MM.1S (cell line): ENCODE measurements at regions not wholly inside any gene's neighbourhood (a gene's known extent, or its start where the extent isn't known, plus 50 kb on each side); places are given as distances from the start of the nearest gene placed in this dataset.
"Not testable (repeated sequence)": the region's sequence is repeated elsewhere in the genome, so short reads cannot be mapped to it uniquely, and the experiment has no call there.

Experiments used
- DNase-seq: peaks from one replicate; pipeline ENCODE4 v3.0.0-alpha.2; 2015
- H2AFZ ChIP-seq: fragments of 300-600 bp; sonication (generic); 2 replicates; pipeline ENCODE4 v1.6.0; 2016; ENCODE audit warnings: antibody characterized with exemption, low read length
- H3F3A ChIP-seq: fragments of 300-600 bp; sonication (generic); 2 replicates; pipeline ENCODE4 v1.6.1; 2016; ENCODE audit warnings: mild to moderate bottlenecking, antibody characterized with exemption, low read length, moderate library complexity, mixed read lengths; ENCODE audit not compliant: insufficient read depth
- H3K27ac ChIP-seq: fragments of 300-600 bp; sonication (generic); 2 replicates; pipeline ENCODE4 v1.5.1; 2016; ENCODE audit warnings: mild to moderate bottlenecking, low read length
- H3K27me3 ChIP-seq: fragments of 300-600 bp; sonication (generic); replicated peaks from 2 replicates; pipeline ENCODE4 v1.6.0; 2016; ENCODE audit warnings: low read length; ENCODE audit not compliant: insufficient read depth
- H3K36me3 ChIP-seq: fragments of 300-600 bp; sonication (generic); replicated peaks from 2 replicates; pipeline ENCODE4 v1.6.1; 2016; ENCODE audit warnings: mild to moderate bottlenecking, low read length, mixed read lengths; ENCODE audit not compliant: insufficient read depth
- H3K4me1 ChIP-seq: fragments of 300-600 bp; sonication (generic); 2 replicates; pipeline ENCODE4 v1.6.1; 2016; ENCODE audit warnings: low read length, mixed read lengths
- H3K4me2 ChIP-seq: fragments of 300-600 bp; sonication (generic); 2 replicates; pipeline ENCODE4 v1.6.0; 2016; ENCODE audit warnings: low read depth, low read length
- H3K4me3 ChIP-seq: fragments of 300-600 bp; sonication (generic); 2 replicates; pipeline ENCODE4 v1.5.1; 2016; ENCODE audit warnings: low read length, mixed read lengths
- H3K79me2 ChIP-seq: fragments of 300-600 bp; sonication (generic); 2 replicates; pipeline ENCODE4 v1.6.1; 2016; ENCODE audit warnings: mixed run types, low read length, mixed read lengths
- H3K9ac ChIP-seq: fragments of 300-600 bp; sonication (generic); 2 replicates; pipeline ENCODE4 v1.6.1; 2016; ENCODE audit warnings: low read length, mixed read lengths
- H3K9me2 ChIP-seq: fragments of 300-600 bp; sonication (generic); replicated peaks from 2 replicates; pipeline ENCODE4 v1.6.1; 2016; ENCODE audit warnings: mild to moderate bottlenecking, low read length, mixed read lengths; ENCODE audit not compliant: insufficient read depth
- H3K9me3 ChIP-seq: fragments of 300-600 bp; sonication (generic); replicated peaks from 2 replicates; pipeline ENCODE4 v1.6.1; 2016; ENCODE audit warnings: mild to moderate bottlenecking, low read length, mixed read lengths; ENCODE audit not compliant: insufficient read depth
- H4K20me1 ChIP-seq: fragments of 300-600 bp; sonication (generic); 2 replicates; pipeline ENCODE4 v1.6.1; 2016; ENCODE audit warnings: mild to moderate bottlenecking, low read length, moderate library complexity, mixed read lengths; ENCODE audit not compliant: insufficient read depth
- CTCF ChIP-seq: fragments of 300-600 bp; sonication (generic); IDR thresholded peaks from 2 replicates; pipeline ENCODE4 v1.5.1; 2016; ENCODE audit warnings: antibody characterized with exemption, low read length, mixed read lengths
- EZH2 ChIP-seq: fragments of 300-600 bp; sonication (generic); optimal IDR thresholded peaks from 2 replicates; pipeline ENCODE3; 2017; ENCODE audit warnings: low read depth, mild to moderate bottlenecking, antibody characterized with exemption, low read length, mixed read lengths
- EZH2phosphoT487 ChIP-seq: fragments of 300-600 bp; sonication (generic); IDR thresholded peaks from 2 replicates; pipeline ENCODE4 v1.6.1; 2018; ENCODE audit warnings: antibody characterized with exemption, low read length

- H3K9me2 ChIP-seq = no peaks in the 10 kb centered on the region
- no peak overlapping the region for H3K27ac ChIP-seq
- no peaks in the 10 kb centered on the region for H3K36me3 ChIP-seq
- H3K27me3 ChIP-seq = no peaks in the 10 kb centered on the region
- H3K9ac ChIP-seq = no peak overlapping the region
- H3F3A ChIP-seq = no peaks in the 10 kb centered on the region
- no peaks in the 10 kb centered on the region for H4K20me1 ChIP-seq
- H2AFZ ChIP-seq = no peak overlapping the region
- TF ChIP-seq EZH2 (no peak), CTCF (no peak), EZH2phosphoT487 (no peak)
- H3K4me2 ChIP-seq = no peak overlapping the region
- no peaks in the 10 kb centered on the region for H3K4me1 ChIP-seq
- H3K4me3 ChIP-seq = no peak overlapping the region
- H3K79me2 ChIP-seq = no peaks in the 10 kb centered on the region
- no peak for DNase-seq
- no peaks in the 10 kb centered on the region for H3K9me3 ChIP-seq
Observed at GRCh38 chr2:239868556-239869181, 156.5 kb downstream of the NDUFA10 start.

- H3K9ac ChIP-seq = no peak overlapping the region
- no peaks in the 10 kb centered on the region for H3K27me3 ChIP-seq
- no peaks in the 10 kb centered on the region for H3K36me3 ChIP-seq
- no peak overlapping the region for H2AFZ ChIP-seq
- H4K20me1 ChIP-seq = no peaks in the 10 kb centered on the region
- no peak overlapping the region for H3K4me3 ChIP-seq
- H3F3A ChIP-seq = no peaks in the 10 kb centered on the region
- no peaks in the 10 kb centered on the region for H3K9me3 ChIP-seq
- H3K9me2 ChIP-seq = no peaks in the 10 kb centered on the region
- H3K4me2 ChIP-seq = no peak overlapping the region
- no peak overlapping the region for H3K27ac ChIP-seq
- no peak for DNase-seq
- no peaks in the 10 kb centered on the region for H3K4me1 ChIP-seq
- TF ChIP-seq EZH2phosphoT487 = no peak
- TF ChIP-seq CTCF = no peak
- TF ChIP-seq EZH2 = no peak
- H3K79me2 ChIP-seq = no peaks in the 10 kb centered on the region
Observed at GRCh38 chr2:239866778-239867177, 158.4 kb downstream of the NDUFA10 start.

- no peak overlapping the region for H3K4me3 ChIP-seq
- DNase-seq = no peak
- no peak for TF ChIP-seq CTCF
- H3K36me3 ChIP-seq = no peaks in the 10 kb centered on the region
- H3K27ac ChIP-seq = no peak overlapping the region
- no peaks in the 10 kb centered on the region for H4K20me1 ChIP-seq
- H3K9ac ChIP-seq = no peak overlapping the region
- H3K79me2 ChIP-seq = no peaks in the 10 kb centered on the region
- H2AFZ ChIP-seq = no peak overlapping the region
- no peaks in the 10 kb centered on the region for H3K4me1 ChIP-seq
- no peaks in the 10 kb centered on the region for H3F3A ChIP-seq
- H3K9me2 ChIP-seq = no peaks in the 10 kb centered on the region
- no peaks in the 10 kb centered on the region for H3K27me3 ChIP-seq
- H3K4me2 ChIP-seq = no peak overlapping the region
- H3K9me3 ChIP-seq = no peaks in the 10 kb centered on the region
Observed at GRCh38 chr2:239866350-239866749, 158.8 kb downstream of the NDUFA10 start.

GRCh38 chr2:239865856-239866255 lies 159.3 kb downstream of the NDUFA10 start:
- DNase-seq, H3K9ac ChIP-seq, H3F3A ChIP-seq, H3K9me2 ChIP-seq, H3K27ac ChIP-seq, H3K79me2 ChIP-seq, H3K4me2 ChIP-seq, H3K4me1 ChIP-seq, H3K9me3 ChIP-seq, H2AFZ ChIP-seq, H3K27me3 ChIP-seq, H4K20me1 ChIP-seq, H3K4me3 ChIP-seq, H3K36me3 ChIP-seq: not testable (repeated sequence)
